ENCODE measurements at regions not wholly inside any gene's neighbourhood (a gene's known extent, or its start where the extent isn't known, plus 50 kb on each side); places are given as distances from the start of the nearest gene placed in this dataset.

- FAIRE-seq (no peak), ATAC-seq (no peak), DNase-seq (ENCODE audit: low read depth in 1 of 2, low spot score in 1 of 2) (no peak)
- Histone ChIP-seq H3K4me2 (no peak overlapping the region), H3K9me3 (no peaks in the 10 kb centered on the region), H3K4me1 (no peaks in the 10 kb centered on the region), H3K27ac (no peak overlapping the region), H3K4me3 (no peak overlapping the region)
- TF ChIP-seq CEBPB (IDR thresholded peaks at IDR 0.05) (no peak), ZNF302 (CRISPR knock-in tag; IDR thresholded peaks at IDR 0.05) (no peak), PBX3 (IDR thresholded peaks at IDR 0.05) (no peak), POLR2A (IDR thresholded peaks at IDR 0.05; ENCODE audit: low read length) (no peak), HMGXB4 (CRISPR knock-in tag; IDR thresholded peaks at IDR 0.05; ENCODE audit: borderline replicate concordance) (no peak), BCL3 (IDR thresholded peaks at IDR 0.05) (no peak), MAZ (IDR thresholded peaks at IDR 0.05; ENCODE audit: borderline replicate concordance, low read depth, low read length) (no peak), ZC3H11A (IDR thresholded peaks at IDR 0.05) (no peak), JUN (IDR thresholded peaks at IDR 0.05) (no peak), RFX5 (IDR thresholded peaks at IDR 0.05) (no peak), FOSL2 (IDR thresholded peaks at IDR 0.05) (no peak), FOSL2 (CRISPR knock-in tag; IDR thresholded peaks at IDR 0.05) (no peak), TFCP2L1 (CRISPR knock-in tag; IDR thresholded peaks at IDR 0.05) (no peak), REST (IDR thresholded peaks at IDR 0.05) (no peak), USF2 (IDR thresholded peaks at IDR 0.05) (no peak), EHMT2 (IDR thresholded peaks at IDR 0.05; ENCODE audit: low read depth) (no peak), HEYL (CRISPR knock-in tag; IDR thresholded peaks at IDR 0.05) (no peak), RNF2 (IDR thresholded peaks at IDR 0.05; ENCODE audit: borderline replicate concordance, low read depth) (no peak), MYC (IDR thresholded peaks at IDR 0.05; ENCODE audit: borderline replicate concordance, low read length) (no peak), NR3C1 (IDR thresholded peaks at IDR 0.05) (no peak), MAX (IDR thresholded peaks at IDR 0.05) (no peak)
- ChIA-PET POLR2A (no interaction called here), CTCF (no interaction called here)
- WGBS (ENCODE audit: missing lambda C conversion rate) = 19% methylated on average over 5 of the region's 5 CpGs
Observed at GRCh38 chr16:8158051-8158450, 432.3 kb downstream of the TMEM114 start.

Measured in A549 (cell line).